HG03439 (cell line): ENCODE measurements at regions not wholly inside any gene's neighbourhood (a gene's known extent, or its start where the extent isn't known, plus 50 kb on each side); places are given as distances from the start of the nearest gene placed in this dataset.

ENCODE experiments used
- ATAC-seq: cut with Tn5 transposase; IDR thresholded peaks from one replicate; pipeline ENCODE4 v1.9.1; 2021; ENCODE audit warnings: mild to moderate bottlenecking, moderate library complexity; ENCODE audit not compliant: unreplicated experiment

- no peak for ATAC-seq
Observed at GRCh38 chr13:22455036-22455435, 725.7 kb upstream of the SGCG start.

- ATAC-seq: no peak
Observed at GRCh38 chr13:22461854-22462490, 718.8 kb upstream of the SGCG start.

GRCh38 chr13:22463089-22463488 is 717.7 kb upstream of the SGCG start:
- ATAC-seq: no peak

GRCh38 chr13:22468045-22468444 is 712.7 kb upstream of the SGCG start:
- no peak for ATAC-seq

- ATAC-seq: no peak
Observed at GRCh38 chr13:22468824-22469223, 712.0 kb upstream of the SGCG start.

GRCh38 chr13:22469452-22469851 is 711.3 kb upstream of the SGCG start:
- ATAC-seq: no peak

GRCh38 chr13:22470075-22470474 is 710.7 kb upstream of the SGCG start:
- no peak for ATAC-seq

GRCh38 chr13:22482496-22483000 is 698.2 kb upstream of the SGCG start:
- no peak for ATAC-seq

- ATAC-seq: no peak
Observed at GRCh38 chr13:22483276-22483675, 697.5 kb upstream of the SGCG start.

GRCh38 chr13:22486490-22486889 is 694.3 kb upstream of the SGCG start:
- ATAC-seq: no peak

GRCh38 chr13:22487932-22488331 is 692.8 kb upstream of the SGCG start:
- ATAC-seq: no peak

GRCh38 chr13:22489771-22490170 is 691.0 kb upstream of the SGCG start:
- no peak for ATAC-seq

- no peak for ATAC-seq
Observed at GRCh38 chr13:22495819-22496218, 685.0 kb upstream of the SGCG start.

- ATAC-seq: no peak
Observed at GRCh38 chr13:22496803-22497508, 683.8 kb upstream of the SGCG start.

- ATAC-seq: no peak
Observed at GRCh38 chr13:22497991-22498780, 682.6 kb upstream of the SGCG start.

GRCh38 chr13:22499919-22500318 is 680.9 kb upstream of the SGCG start:
- no peak for ATAC-seq

GRCh38 chr13:22505489-22505888 is 675.3 kb upstream of the SGCG start:
- ATAC-seq: no peak

GRCh38 chr13:22506096-22506691 is 674.6 kb upstream of the SGCG start:
- ATAC-seq: no peak

- ATAC-seq: no peak
Observed at GRCh38 chr13:22517544-22517943, 663.2 kb upstream of the SGCG start.

- ATAC-seq: no peak
Observed at GRCh38 chr13:22536851-22537250, 643.9 kb upstream of the SGCG start.

- no peak for ATAC-seq
Observed at GRCh38 chr13:22538400-22538799, 642.4 kb upstream of the SGCG start.
